GM06990 (cell line): ENCODE measurements at regions not wholly inside any gene's neighbourhood (a gene's known extent, or its start where the extent isn't known, plus 50 kb on each side); places are given as distances from the start of the nearest gene placed in this dataset.

Source experiments
- DNase-seq: peaks from one replicate; pipeline ENCODE4 v3.0.0-alpha.2; 2011; ENCODE audit not compliant: insufficient read length; ENCODE audit errors: extremely low read depth
- H3K27me3 ChIP-seq: replicated peaks from 2 replicates; pipeline ENCODE4 v1.6.0; 2011; ENCODE audit warnings: low read length; ENCODE audit not compliant: control insufficient read depth, insufficient read depth
- H3K36me3 ChIP-seq: 2 replicates; pipeline ENCODE4 v1.5.1; 2011; ENCODE audit warnings: low read length; ENCODE audit not compliant: control insufficient read depth, insufficient read depth
- H3K4me3 ChIP-seq: replicated peaks from 2 replicates; pipeline ENCODE4 v1.5.1; 2011; ENCODE audit warnings: low read depth, mild to moderate bottlenecking, control low read depth, low read length
- TF ChIP-seq, protein P1 (sequence below): IDR thresholded peaks from 2 replicates; pipeline ENCODE4 v1.5.1; 2011; ENCODE audit warnings: low read length, control low read depth, mild to moderate bottlenecking, inconsistent platforms; ENCODE audit not compliant: insufficient read depth, poor library complexity, severe bottlenecking

DNA sequence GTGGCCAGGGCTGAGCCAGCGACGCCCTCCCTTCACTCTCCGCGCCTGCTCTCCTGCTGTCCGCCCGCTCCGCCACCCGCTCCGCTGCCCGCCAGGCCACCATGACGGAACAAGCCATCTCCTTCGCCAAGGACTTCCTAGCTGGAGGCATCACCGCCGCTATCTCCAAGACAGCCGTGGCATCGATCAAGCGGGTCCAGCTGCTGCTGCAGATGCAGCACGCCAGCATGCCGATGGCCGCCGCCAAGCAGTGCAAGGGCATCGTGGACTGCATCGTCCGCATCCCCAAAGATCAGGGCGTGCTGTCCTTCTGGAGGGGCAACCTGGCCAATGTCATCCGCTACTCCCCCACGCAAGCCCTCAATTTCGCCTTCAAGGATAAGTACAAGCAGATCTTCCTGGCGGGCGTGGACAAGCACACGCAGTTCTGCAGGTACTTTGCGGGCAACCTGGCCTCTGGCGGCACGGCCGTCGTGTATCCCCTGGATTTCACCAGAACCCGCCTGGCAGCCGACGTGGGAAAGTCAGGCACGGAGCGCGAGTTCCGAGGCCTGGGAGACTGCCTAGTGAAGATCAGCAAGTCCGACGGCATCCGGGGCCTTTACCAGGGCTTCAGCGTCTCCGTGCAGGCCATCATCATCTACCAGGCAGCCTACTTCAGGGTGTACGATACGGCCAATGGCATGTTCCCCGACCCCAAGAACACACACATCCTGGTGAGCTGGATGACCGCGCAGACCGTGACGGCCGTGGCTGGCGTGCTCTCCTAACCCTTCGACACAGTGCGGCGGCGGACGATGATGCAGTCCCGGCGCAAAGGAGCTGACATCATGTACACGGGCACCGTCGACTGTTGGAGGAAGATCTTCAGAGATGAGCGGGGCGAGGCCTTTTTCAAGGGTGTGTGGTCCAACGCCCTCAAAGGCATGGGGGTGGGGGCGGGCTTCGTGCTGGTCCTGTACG is 1130.4 kb upstream of the ACO1 start:
- Histone ChIP-seq H3K27me3 (no peaks in the 10 kb centered on the region), H3K36me3 (no peaks in the 10 kb centered on the region), H3K4me3 (no peak overlapping the region)
- TF ChIP-seq, protein P1, sequence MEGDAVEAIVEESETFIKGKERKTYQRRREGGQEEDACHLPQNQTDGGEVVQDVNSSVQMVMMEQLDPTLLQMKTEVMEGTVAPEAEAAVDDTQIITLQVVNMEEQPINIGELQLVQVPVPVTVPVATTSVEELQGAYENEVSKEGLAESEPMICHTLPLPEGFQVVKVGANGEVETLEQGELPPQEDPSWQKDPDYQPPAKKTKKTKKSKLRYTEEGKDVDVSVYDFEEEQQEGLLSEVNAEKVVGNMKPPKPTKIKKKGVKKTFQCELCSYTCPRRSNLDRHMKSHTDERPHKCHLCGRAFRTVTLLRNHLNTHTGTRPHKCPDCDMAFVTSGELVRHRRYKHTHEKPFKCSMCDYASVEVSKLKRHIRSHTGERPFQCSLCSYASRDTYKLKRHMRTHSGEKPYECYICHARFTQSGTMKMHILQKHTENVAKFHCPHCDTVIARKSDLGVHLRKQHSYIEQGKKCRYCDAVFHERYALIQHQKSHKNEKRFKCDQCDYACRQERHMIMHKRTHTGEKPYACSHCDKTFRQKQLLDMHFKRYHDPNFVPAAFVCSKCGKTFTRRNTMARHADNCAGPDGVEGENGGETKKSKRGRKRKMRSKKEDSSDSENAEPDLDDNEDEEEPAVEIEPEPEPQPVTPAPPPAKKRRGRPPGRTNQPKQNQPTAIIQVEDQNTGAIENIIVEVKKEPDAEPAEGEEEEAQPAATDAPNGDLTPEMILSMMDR = no peak
- DNase-seq = no peak

DNA sequence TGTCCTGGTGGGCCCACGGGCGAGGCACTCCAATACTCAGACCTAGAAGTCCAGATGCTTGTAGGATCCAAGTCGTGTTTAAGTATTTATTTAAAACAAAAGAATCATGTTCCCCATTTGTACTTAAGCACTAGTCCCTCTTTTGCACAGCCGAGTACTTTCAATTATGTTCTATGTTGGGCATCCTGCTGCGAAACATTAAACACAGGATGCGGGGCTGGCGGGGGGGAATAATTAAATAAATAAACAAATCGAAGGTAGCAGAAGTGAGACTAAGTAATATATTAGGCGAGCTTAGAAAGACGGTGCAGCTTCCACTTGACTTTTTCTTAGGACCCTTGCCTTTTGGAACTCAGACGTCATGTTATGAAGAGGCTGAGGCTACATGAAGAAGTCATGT is 1129.2 kb upstream of the ACO1 start:
- no peaks in the 10 kb centered on the region for H3K36me3 ChIP-seq
- H3K4me3 ChIP-seq = no peak overlapping the region
- H3K27me3 ChIP-seq = no peaks in the 10 kb centered on the region
- TF ChIP-seq, protein P1 = no peak
- DNase-seq = no peak

- DNase-seq = no peak
- Histone ChIP-seq H3K27me3 (no peaks in the 10 kb centered on the region), H3K36me3 (no peaks in the 10 kb centered on the region), H3K4me3 (no peak overlapping the region)
- TF ChIP-seq, protein P1 = no peak
Measured at GRCh38 chr9:31259824-31260223, 1124.6 kb upstream of the ACO1 start.

DNA sequence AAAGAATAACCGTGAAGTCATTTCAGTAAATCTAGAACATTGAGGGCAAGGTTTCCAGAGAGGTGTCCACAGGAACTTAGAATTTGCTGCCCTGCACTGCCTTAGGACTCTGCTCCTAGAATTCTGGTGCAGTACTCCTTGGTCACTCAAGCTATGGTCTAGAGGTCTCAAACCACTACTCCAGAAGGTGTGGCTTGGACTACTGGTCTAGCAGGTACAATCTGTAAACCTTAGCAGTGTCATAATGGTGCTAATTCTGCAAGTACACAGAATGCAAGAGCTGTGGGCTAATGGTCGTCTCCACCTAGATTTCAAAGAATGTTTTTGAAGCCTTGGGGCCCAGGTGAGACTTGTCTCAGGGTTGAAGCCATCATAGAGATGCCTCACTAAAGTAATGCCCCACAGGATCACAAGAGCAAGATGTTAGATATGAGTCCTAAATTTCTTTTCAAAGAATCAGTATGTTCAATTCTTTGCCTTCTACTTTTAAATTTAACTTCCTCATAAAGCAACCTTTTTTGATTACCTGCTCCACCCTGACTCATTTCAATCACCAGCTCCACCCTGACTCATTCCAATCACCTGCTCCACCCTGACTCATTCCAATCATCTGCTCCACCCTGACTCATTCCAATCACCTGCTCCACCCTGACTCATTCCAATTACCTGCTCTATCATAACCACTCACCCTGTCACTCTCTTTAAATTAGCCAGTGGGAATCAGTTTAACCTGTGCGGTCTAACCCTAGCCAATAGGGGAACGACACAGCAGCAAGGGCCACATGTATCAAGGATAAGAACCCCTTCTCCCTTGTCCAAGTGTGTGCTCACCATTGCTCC is 1111.8 kb upstream of the ACO1 start:
- DNase-seq = no peak
- TF ChIP-seq, protein P1 = no peak
- no peaks in the 10 kb centered on the region for H3K27me3 ChIP-seq
- no peak overlapping the region for H3K4me3 ChIP-seq
- H3K36me3 ChIP-seq = no peaks in the 10 kb centered on the region

GRCh38 chr9:31275419-31275818 is 1109.0 kb upstream of the ACO1 start:
- DNase-seq = no peak

More at GRCh38 chr9:31275419-31275818, 1109.0 kb upstream of the ACO1 start:
- no peaks in the 10 kb centered on the region for H3K27me3 ChIP-seq
- no peaks in the 10 kb centered on the region for H3K36me3 ChIP-seq
- no peak overlapping the region for H3K4me3 ChIP-seq
- TF ChIP-seq, protein P1 = no peak
